ENCODE measurements at regions not wholly inside any gene's neighbourhood (a gene's known extent, or its start where the extent isn't known, plus 50 kb on each side); places are given as distances from the start of the nearest gene placed in this dataset.

GRCh38 chr12:89901319-89901718 is 192.7 kb upstream of the ATP2B1 start:
- DNase-seq = no peak

DNA sequence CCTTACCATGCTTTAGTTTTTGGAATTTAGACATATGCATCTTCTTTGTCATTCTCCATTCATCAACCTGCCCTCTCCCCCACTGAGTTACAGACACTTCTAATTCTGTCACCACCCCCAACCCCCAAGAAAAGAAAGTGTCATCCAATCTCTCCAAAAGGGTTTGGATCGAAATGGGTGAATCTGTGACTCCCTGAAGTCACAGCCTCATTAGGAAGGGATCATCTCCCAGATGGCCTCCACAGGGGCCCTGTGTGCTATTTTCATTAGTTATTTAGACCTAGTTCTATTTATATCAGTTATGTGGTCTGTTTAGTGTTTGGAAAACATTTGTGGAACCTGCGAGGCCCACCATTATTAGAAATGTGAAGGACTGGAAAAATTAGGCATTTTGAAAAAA is 191.0 kb upstream of the ATP2B1 start:
- no peak for DNase-seq

DNA sequence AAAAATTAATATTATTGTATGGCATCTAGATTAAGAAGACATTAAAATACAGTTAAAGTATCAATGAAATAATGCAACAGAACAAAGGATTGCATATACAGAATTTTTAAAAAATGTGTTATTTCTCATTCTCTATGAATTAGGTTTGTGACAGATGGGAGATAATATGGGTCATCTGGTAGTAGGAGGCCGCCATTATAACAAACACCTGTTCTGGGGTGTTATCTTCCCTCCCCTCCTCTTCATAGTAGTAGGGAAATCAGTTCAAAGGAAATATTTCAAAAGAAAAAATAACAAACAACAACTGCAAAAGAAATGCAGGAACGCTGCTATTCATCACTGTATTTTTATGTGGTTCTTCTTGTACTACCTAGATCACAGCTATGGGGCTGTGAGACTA is 187.0 kb upstream of the ATP2B1 start:
- DNase-seq = no peak

GRCh38 chr12:89895101-89895500 is 186.5 kb upstream of the ATP2B1 start:
- no peak for DNase-seq

- DNase-seq = no peak
Measured at GRCh38 chr12:89893972-89894706, 185.5 kb upstream of the ATP2B1 start.

GRCh38 chr12:89892436-89892835 is 183.8 kb upstream of the ATP2B1 start:
- DNase-seq = no peak

GRCh38 chr12:89891933-89892332 is 183.3 kb upstream of the ATP2B1 start:
- no peak for DNase-seq

DNA sequence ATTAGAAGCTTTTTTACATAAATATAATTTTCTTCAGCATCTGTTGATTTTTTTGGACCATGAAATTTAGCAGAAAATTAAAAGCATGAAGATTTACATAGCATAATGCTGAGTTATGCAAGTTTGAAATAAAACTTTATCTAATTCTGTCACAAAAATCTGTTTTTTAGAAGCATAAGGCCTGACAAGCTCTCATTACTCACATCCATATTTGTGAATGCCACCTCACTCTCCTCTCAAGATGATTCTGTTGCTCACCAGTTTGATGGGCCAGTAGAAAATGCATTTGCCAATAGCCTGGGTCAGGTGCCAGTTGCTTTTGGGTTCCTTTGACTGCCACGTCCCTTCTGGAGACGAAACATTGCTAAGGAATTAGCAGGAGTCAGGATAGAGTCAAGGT is 181.5 kb upstream of the ATP2B1 start:
- no peak for DNase-seq

GRCh38 chr12:89889062-89889461 is 180.4 kb upstream of the ATP2B1 start:
- DNase-seq = no peak

DNA sequence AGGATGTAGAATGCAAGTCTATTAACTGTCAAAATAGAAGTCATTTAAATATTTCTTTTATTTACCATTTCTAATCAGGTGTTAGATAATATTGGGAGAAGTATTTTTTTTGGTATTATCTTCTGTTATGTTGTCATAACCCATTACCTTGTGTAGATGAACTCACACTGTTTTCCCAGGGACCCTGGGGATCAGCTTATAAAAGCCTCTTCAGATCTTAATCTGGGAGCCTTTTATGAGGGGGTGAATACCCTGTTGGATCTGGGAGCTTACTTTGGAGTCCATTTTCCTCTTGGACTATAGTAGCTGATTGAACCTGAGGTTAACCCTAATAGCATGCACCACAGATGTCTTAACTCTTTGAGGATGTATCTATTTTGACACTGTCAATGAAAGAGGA is 176.3 kb upstream of the ATP2B1 start:
- no peak for DNase-seq

DNA sequence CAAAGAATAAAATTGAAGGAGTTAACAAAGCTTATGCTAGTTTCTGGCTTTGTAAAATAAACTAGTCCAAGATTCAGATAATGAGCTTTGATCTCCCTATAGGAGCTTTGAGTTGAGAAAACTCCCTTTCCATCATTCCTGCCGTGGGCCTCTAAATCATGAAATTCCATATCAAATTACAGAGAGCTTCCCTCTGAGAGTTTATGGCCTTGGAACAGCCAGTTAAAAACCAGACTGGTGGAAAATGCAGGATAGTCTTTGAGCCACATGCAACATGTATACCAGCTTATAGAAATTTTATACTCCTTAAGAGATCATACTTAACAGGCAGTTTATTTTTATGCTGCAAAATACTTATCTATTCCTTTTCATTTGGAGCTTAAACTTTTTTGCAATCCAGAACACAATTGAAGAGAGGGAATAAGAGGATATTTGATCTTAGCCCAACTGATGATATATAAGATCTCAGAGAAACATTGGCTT is 175.8 kb upstream of the ATP2B1 start:
- DNase-seq = no peak

DNA sequence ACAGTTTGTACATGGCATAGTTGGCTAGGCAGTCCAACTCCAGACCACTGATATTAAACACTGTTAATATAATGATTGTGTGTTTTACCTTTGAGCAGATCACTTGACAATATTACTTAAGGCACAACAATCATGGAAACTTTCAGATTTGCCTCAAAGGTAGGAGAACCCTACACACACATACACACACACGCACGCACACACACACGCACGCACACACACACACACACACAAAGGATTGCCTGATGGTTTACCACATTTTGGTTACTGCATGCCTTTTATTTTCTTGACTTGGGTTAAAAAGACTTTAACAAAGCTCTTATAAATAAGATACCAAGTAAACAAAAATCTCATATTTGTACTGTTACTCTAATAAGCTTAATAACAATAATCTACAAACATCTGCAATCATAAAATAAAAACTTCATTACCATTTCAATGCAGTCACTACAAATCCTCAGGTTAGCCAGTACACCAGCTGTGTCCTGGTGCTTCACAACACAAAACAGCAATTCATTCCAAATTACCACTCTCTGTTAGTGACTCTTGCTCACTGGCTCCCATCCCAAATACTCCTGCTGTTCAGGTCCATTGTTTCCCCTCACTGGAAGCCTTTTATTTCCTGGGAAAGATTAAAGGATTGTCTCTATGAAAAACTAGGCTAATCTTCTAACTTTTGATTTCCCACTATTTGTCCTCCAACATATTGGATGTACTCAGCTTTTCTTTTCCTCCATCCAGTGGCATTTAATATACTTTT is 175.2 kb upstream of the ATP2B1 start:
- no peak for DNase-seq

DNA sequence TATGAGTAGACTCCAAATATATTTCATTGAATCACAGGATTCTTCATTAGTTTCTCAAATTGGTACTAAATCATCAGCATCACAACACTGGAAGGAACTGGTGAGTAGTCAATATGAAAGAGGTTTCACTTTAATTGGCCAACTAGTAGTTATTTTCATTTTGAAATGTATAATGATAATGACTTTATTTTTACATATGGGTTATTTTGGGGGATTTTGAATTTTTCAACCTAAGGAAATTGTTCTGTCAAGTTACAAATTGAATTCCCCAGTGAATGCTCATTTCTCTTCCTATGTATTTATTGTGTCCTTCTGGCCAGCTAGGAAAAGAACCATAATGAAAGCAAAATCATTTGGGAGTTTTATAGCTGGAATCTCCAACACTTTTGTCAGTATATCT is 174.2 kb upstream of the ATP2B1 start:
- DNase-seq = no peak

DNA sequence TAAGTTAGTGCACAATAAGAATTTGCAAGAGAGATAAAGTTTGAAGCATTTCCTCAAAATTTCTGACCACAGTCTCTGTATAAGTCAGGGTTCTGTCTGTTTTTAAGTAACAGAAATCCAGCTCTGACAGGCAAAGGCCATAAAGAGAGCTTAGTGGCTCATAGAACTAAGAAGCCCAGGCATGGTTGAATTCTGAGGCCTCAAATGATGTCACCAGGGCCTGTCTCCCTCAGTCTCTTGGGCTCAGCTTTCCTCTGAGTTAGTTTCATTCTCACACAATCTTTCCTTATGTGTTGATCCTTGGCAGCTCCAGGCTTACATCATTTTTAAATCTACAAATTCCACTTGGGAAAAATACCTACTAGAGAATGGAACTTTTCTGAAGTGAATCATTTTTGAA is 173.4 kb upstream of the ATP2B1 start:
- DNase-seq = no peak

DNA sequence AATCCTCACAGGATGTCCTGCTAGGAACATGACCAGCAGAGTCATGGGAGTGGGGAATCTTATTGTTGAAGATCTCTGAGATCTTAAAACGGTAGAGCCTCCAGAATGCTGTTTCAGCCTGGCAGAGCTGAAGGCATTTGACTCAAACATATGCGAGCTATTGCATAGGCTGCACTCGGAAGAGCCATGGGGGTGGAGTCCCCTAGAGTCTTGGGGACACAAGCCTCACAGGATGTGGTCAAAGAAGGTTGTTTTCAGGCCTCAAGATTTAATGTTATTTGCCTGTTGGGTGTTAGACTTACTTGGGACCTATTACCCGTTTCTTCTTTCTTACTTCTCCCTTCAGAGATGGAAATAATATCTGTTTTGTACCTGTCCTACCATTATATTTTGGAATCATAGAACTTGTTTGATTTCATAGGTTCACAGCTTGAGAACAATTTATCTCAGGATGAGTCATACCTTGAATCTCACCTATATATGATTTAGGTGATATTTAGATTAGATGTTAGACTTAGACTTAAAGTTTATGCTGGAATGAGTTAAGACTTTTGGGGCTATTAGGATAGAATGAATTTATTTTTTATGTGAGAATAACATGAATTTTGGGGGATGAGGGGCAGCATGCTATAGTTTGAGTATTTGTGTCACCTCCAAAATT is 172.2 kb upstream of the ATP2B1 start:
- peak; percentile 46 for DNase-seq

- no peak for DNase-seq
Measured at GRCh38 chr12:89879766-89880165, 171.1 kb upstream of the ATP2B1 start.

GRCh38 chr12:89878950-89879349 is 170.3 kb upstream of the ATP2B1 start:
- DNase-seq = no peak

- no peak for DNase-seq
Measured at GRCh38 chr12:89878327-89878726, 169.7 kb upstream of the ATP2B1 start.

- no peak for DNase-seq
Measured at GRCh38 chr12:89877671-89878070, 169.0 kb upstream of the ATP2B1 start.

- DNase-seq = no peak
Measured at GRCh38 chr12:89877136-89877535, 168.5 kb upstream of the ATP2B1 start.

- no peak for DNase-seq
Measured at GRCh38 chr12:89875809-89876208, 167.2 kb upstream of the ATP2B1 start.

DNA sequence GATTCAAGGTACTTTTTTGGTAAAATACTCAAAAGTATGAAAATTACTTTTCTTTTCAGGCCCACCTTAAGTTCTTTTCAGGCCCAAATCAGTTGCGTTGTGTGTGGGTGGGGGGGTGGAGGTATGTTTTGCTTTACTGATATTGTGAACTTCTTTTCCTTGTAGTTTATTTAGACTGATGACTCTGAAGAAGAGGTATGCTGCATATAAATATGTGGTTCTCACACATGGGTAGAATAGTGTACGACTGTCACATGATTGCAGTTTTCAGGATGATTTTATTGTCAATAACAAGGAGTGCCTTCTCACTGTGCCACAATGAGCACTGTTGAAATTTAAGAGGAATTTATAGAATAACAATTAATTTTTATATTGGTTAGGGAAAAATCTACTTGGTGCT is 166.6 kb upstream of the ATP2B1 start:
- no peak for DNase-seq

- no peak for DNase-seq
Measured at GRCh38 chr12:89874146-89874545, 165.5 kb upstream of the ATP2B1 start.

DNA sequence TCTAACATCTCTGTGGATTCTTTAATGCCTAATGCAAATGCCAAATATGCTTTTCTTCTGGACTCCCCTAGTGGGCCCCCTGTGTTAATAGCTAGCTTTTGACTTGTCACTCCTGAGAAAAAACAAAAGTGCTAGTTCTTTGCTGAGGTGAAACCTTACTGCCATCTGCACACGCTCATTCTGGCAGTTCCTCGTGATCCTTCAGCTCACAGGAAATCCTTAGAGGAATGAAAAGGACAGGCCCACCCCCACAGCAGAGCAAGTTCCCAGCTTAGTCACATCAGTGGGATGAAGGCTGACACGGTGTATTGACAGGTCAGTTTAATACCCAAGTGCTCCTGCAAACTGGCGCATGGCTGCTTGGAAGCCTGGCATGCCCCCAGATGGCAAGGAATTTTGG is 165.1 kb upstream of the ATP2B1 start:
- DNase-seq = no peak
